ENCODE measurements at regions not wholly inside any gene's neighbourhood (a gene's known extent, or its start where the extent isn't known, plus 50 kb on each side); places are given as distances from the start of the nearest gene placed in this dataset.

DNA sequence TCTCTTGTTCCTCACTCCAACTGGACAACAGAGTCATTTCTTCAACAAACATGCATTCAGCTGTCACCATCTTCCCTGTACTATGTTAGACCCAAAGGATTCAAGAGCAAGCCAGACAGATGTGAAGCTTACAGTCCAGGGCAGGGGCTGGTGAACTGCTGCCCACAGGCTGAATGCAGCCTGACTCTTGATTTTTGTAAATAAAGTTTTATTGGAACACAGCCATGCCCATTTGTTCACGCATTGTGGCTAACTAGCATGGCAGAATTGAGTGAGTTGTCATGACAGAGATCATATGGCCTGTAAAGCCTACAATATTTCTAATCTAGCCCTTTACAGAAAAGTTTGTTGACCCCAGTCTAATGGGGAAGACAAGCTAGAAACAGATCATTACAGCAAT is 208.7 kb downstream of the EMX2 start:
- DNase-seq (ENCODE audit: low read depth in 2 of 2): no peak
- TF ChIP-seq, protein P1, sequence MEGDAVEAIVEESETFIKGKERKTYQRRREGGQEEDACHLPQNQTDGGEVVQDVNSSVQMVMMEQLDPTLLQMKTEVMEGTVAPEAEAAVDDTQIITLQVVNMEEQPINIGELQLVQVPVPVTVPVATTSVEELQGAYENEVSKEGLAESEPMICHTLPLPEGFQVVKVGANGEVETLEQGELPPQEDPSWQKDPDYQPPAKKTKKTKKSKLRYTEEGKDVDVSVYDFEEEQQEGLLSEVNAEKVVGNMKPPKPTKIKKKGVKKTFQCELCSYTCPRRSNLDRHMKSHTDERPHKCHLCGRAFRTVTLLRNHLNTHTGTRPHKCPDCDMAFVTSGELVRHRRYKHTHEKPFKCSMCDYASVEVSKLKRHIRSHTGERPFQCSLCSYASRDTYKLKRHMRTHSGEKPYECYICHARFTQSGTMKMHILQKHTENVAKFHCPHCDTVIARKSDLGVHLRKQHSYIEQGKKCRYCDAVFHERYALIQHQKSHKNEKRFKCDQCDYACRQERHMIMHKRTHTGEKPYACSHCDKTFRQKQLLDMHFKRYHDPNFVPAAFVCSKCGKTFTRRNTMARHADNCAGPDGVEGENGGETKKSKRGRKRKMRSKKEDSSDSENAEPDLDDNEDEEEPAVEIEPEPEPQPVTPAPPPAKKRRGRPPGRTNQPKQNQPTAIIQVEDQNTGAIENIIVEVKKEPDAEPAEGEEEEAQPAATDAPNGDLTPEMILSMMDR (conservative IDR thresholded peaks at IDR 0.05 in 1 of 2, IDR thresholded peaks at IDR 0.05 in 1 of 2; ENCODE audit: low read depth in 1 of 2, low read length in 2 of 2): no peak
- no peak for TF ChIP-seq EZH2 (IDR thresholded peaks at IDR 0.05; ENCODE audit: low read length, missing control alignments)
- Histone ChIP-seq H3K36me3 (ENCODE audit: control insufficient read depth, insufficient read depth, low read length) (no peaks in the 10 kb centered on the region), H3K9ac (ENCODE audit: insufficient read depth, low read length) (no peak overlapping the region), H2AFZ (ENCODE audit: low read length) (no peak overlapping the region), H3K9me3 (ENCODE audit: control insufficient read depth, insufficient read depth, low read depth, low read length) (no peaks in the 10 kb centered on the region), H3K79me2 (ENCODE audit: control insufficient read depth, insufficient read depth, low read length) (no peaks in the 10 kb centered on the region), H4K20me1 (ENCODE audit: control insufficient read depth, extremely low read depth, insufficient read depth, low read length) (no peaks in the 10 kb centered on the region), H3K4me1 (ENCODE audit: control insufficient read depth, extremely low read depth, insufficient read depth, low read length) (no peaks in the 10 kb centered on the region), H3K27me3 (ENCODE audit: control insufficient read depth, insufficient read depth, low read length) (no peaks in the 10 kb centered on the region), H3K4me2 (ENCODE audit: extremely low read depth, insufficient read depth, low read length) (no peak overlapping the region), H3K4me3 (replicated peaks in 1 of 4; ENCODE audit: control extremely low read depth in 1 of 4, insufficient read depth in 1 of 4, low read depth in 3 of 4, low read length in 4 of 4) (no peak overlapping the region), H3K27ac (ENCODE audit: insufficient read depth, low read length) (no peak overlapping the region)

DNA sequence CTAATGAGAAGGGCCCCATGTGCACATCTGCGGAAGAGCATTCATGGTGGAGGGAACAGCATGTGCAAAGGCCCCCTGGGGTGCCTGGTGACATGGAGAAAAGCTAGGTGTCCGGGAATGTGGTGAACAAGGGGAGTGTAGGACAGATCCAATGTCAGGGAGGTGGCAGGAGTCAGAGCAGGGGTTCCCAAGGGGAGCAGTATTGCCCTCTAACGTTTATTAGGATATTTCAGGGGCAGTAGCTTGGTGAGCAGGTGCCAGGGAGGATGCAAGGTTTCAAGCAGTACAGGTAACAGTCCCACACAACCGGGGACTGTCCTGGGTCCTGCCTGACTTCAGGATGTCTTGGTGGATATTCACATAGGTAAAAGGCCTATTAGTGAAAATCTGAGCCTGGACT is 209.6 kb downstream of the EMX2 start:
- no peaks in the 10 kb centered on the region for H4K20me1 ChIP-seq (ENCODE audit: control insufficient read depth, extremely low read depth, insufficient read depth, low read length)
- TF ChIP-seq, protein P1 (conservative IDR thresholded peaks at IDR 0.05 in 1 of 2, IDR thresholded peaks at IDR 0.05 in 1 of 2; ENCODE audit: low read depth in 1 of 2, low read length in 2 of 2): no peak
- no peak for TF ChIP-seq EZH2 (IDR thresholded peaks at IDR 0.05; ENCODE audit: low read length, missing control alignments)
- H3K9ac ChIP-seq (ENCODE audit: insufficient read depth, low read length): no peak overlapping the region

DNA sequence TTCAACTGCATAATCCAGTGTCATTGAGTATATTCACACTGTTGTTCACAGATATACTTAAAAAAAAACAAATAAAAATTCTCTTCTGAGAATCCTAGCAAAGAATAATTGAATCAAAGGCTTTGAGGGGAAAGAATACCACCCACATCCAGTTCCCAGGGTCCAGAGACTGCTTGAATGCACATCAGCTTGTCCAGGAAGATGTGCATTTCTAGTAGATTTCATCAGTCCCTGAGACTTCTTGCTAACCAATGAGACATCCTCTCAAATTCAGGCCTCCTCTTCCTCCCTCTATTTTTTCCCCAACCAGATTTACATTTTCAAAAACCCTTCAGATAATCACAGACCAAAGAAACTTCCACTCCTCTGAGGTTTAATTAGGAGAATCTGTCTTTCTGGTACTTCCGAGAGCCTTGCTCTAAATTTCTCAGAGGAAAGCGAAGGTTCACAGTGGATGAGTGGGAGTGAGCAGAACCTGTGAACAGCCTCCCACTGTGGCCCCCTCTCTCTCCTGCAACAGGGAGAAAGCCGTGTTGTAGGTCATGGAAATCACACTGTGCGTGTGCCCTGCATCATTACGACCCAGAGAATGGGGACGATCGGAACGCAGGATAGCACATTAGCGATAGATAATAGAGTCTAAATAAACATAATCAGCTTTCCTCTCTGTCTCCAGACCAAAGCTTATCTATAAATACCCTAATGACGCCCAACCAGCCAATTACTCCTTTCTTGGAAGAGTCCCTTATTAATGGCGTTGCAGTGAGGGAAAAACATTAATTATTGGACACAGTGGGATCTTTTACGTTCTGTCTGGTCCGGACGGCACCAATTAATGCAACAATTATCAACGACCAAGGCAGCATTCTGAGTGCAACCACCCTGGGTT is 212.5 kb downstream of the EMX2 start:
- Histone ChIP-seq H3K9me3 (ENCODE audit: control insufficient read depth, insufficient read depth, low read depth, low read length) (no peaks in the 10 kb centered on the region), H3K27me3 (ENCODE audit: control insufficient read depth, insufficient read depth, low read length) (no peaks in the 10 kb centered on the region), H2AFZ (ENCODE audit: low read length) (no peak overlapping the region), H3K4me2 (ENCODE audit: extremely low read depth, insufficient read depth, low read length) (no peak overlapping the region), H3K36me3 (ENCODE audit: control insufficient read depth, insufficient read depth, low read length) (no peaks in the 10 kb centered on the region), H3K9ac (ENCODE audit: insufficient read depth, low read length) (no peak overlapping the region), H3K27ac (ENCODE audit: insufficient read depth, low read length) (no peak overlapping the region), H3K4me3 (replicated peaks in 1 of 4; ENCODE audit: control extremely low read depth in 1 of 4, insufficient read depth in 1 of 4, low read depth in 3 of 4, low read length in 4 of 4) (no peak overlapping the region), H4K20me1 (ENCODE audit: control insufficient read depth, extremely low read depth, insufficient read depth, low read length) (no peaks in the 10 kb centered on the region), H3K79me2 (ENCODE audit: control insufficient read depth, insufficient read depth, low read length) (no peaks in the 10 kb centered on the region), H3K4me1 (ENCODE audit: control insufficient read depth, extremely low read depth, insufficient read depth, low read length) (no peaks in the 10 kb centered on the region)
- TF ChIP-seq EZH2 (IDR thresholded peaks at IDR 0.05; ENCODE audit: low read length, missing control alignments): no peak
- TF ChIP-seq, protein P1 (conservative IDR thresholded peaks at IDR 0.05 in 1 of 2, IDR thresholded peaks at IDR 0.05 in 1 of 2; ENCODE audit: low read depth in 1 of 2, low read length in 2 of 2): no peak
- no peak for DNase-seq (ENCODE audit: low read depth in 2 of 2)

More for the DNA sequence above, 209.6 kb downstream of the EMX2 start:
- no peaks in the 10 kb centered on the region for H3K79me2 ChIP-seq (ENCODE audit: control insufficient read depth, insufficient read depth, low read length)
- H3K36me3 ChIP-seq (ENCODE audit: control insufficient read depth, insufficient read depth, low read length): no peaks in the 10 kb centered on the region
- no peak overlapping the region for H2AFZ ChIP-seq (ENCODE audit: low read length)
- no peak overlapping the region for H3K27ac ChIP-seq (ENCODE audit: insufficient read depth, low read length)
- no peak for DNase-seq (ENCODE audit: low read depth in 2 of 2)
- H3K4me1 ChIP-seq (ENCODE audit: control insufficient read depth, extremely low read depth, insufficient read depth, low read length): no peaks in the 10 kb centered on the region
- no peak overlapping the region for H3K4me3 ChIP-seq (replicated peaks in 1 of 4; ENCODE audit: control extremely low read depth in 1 of 4, insufficient read depth in 1 of 4, low read depth in 3 of 4, low read length in 4 of 4)
- no peak overlapping the region for H3K4me2 ChIP-seq (ENCODE audit: extremely low read depth, insufficient read depth, low read length)
- no peaks in the 10 kb centered on the region for H3K27me3 ChIP-seq (ENCODE audit: control insufficient read depth, insufficient read depth, low read length)
- no peaks in the 10 kb centered on the region for H3K9me3 ChIP-seq (ENCODE audit: control insufficient read depth, insufficient read depth, low read depth, low read length)
